GM23338 (cell line): ENCODE measurements at regions not wholly inside any gene's neighbourhood (a gene's known extent, or its start where the extent isn't known, plus 50 kb on each side); places are given as distances from the start of the nearest gene placed in this dataset.
A peak's percentile ranks its signal among the peaks of the same experiment; 100 is the strongest.

Experiments used
- ATAC-seq: fragments of 200-7000 bp; cut with Tn5 transposase; 3 replicates; pipeline ENCODE4 v1.9.1; 2020
- DNase-seq: peaks from one replicate; pipeline ENCODE4 v3.0.0-alpha.2; 2015; ENCODE audit warnings: low spot score
- H2AFZ ChIP-seq: fragments of 200-600 bp; sonication (generic); 2 replicates; pipeline ENCODE4 v1.8.0; 2016; ENCODE audit warnings: antibody characterized with exemption, mild to moderate bottlenecking, moderate library complexity
- H3F3A ChIP-seq: fragments of 200-600 bp; sonication (generic); replicated peaks from 2 replicates; pipeline ENCODE4 v1.8.0; 2017; ENCODE audit warnings: antibody characterized with exemption, mixed run types, low read depth
- H3K27ac ChIP-seq: fragments of 200-600 bp; sonication (generic); 2 replicates; pipeline ENCODE4 v1.6.1; 2016; ENCODE audit warnings: low read depth
- H3K27me3 ChIP-seq: fragments of 200-600 bp; sonication (generic); 2 replicates; pipeline ENCODE4 v1.8.0; 2016; ENCODE audit warnings: mild to moderate bottlenecking, mixed run types, moderate library complexity; ENCODE audit not compliant: insufficient read depth
- H3K36me3 ChIP-seq: fragments of 200-600 bp; sonication (generic); 2 replicates; pipeline ENCODE4 v1.8.0; 2016; ENCODE audit warnings: mild to moderate bottlenecking; ENCODE audit not compliant: insufficient read depth
- H3K4me1 ChIP-seq: fragments of 200-600 bp; sonication (generic); 2 replicates; pipeline ENCODE4 v1.8.0; 2016; ENCODE audit warnings: mild to moderate bottlenecking, moderate library complexity; ENCODE audit not compliant: insufficient read depth
- H3K4me2 ChIP-seq: fragments of 200-600 bp; sonication (generic); 2 replicates; pipeline ENCODE4 v1.7.1; 2017; ENCODE audit warnings: mixed run types
- H3K4me3 ChIP-seq: fragments of 200-600 bp; sonication (generic); 2 replicates; pipeline ENCODE4 v1.6.1; 2016; ENCODE audit warnings: mixed run types
- H3K79me2 ChIP-seq: fragments of 200-600 bp; sonication (generic); replicated peaks from 2 replicates; pipeline ENCODE4 v1.8.0; 2017; ENCODE audit warnings: mild to moderate bottlenecking; ENCODE audit not compliant: insufficient read depth
- H3K9me2 ChIP-seq: fragments of 200-600 bp; sonication (generic); 2 replicates; pipeline ENCODE4 v1.8.0; 2017; ENCODE audit not compliant: insufficient read depth
- H4K20me1 ChIP-seq: fragments of 200-600 bp; sonication (generic); replicated peaks from 2 replicates; pipeline ENCODE4 v1.8.0; 2017; ENCODE audit warnings: mild to moderate bottlenecking; ENCODE audit not compliant: insufficient read depth
- H3K27ac Mint-ChIP-seq: 2 replicates; pipeline ENCODE4 v1.8.0; 2020; ENCODE audit warnings: inconsistent platforms, mild to moderate bottlenecking, moderate library complexity, mixed read lengths
- H3K27me3 Mint-ChIP-seq: 3 replicates; pipeline ENCODE4 v1.8.0; 2022; ENCODE audit warnings: low read depth, mild to moderate bottlenecking, moderate library complexity, mixed read lengths, inconsistent platforms; ENCODE audit not compliant: insufficient read depth, poor library complexity
- H3K36me3 Mint-ChIP-seq: 3 replicates; pipeline ENCODE4 v1.8.0; 2021; ENCODE audit warnings: low read depth, mild to moderate bottlenecking, inconsistent platforms, moderate library complexity, mixed read lengths
- H3K4me1 Mint-ChIP-seq: 3 replicates; pipeline ENCODE4 v1.8.0; 2020; ENCODE audit warnings: mild to moderate bottlenecking, inconsistent platforms, mixed read lengths
- H3K4me3 Mint-ChIP-seq: 3 replicates; pipeline ENCODE4 v1.8.0; 2021; ENCODE audit warnings: moderate library complexity, mild to moderate bottlenecking, inconsistent platforms, mixed read lengths
- H3K9me3 Mint-ChIP-seq: 3 replicates; pipeline ENCODE4 v1.8.0; 2020; ENCODE audit warnings: moderate library complexity, mild to moderate bottlenecking, inconsistent platforms, mixed read lengths
- CREB1 ChIP-seq: fragments of 250-450 bp; sonication (Bioruptor Pico); IDR thresholded peaks from 2 replicates; pipeline ENCODE4 v1.5.0; 2020; ENCODE audit warnings: low read depth, mild to moderate bottlenecking, moderate library complexity
- EZH2phosphoT487 ChIP-seq: fragments of 200-600 bp; sonication (generic); IDR thresholded peaks from one replicate; pipeline ENCODE4 v1.8.1; 2018; ENCODE audit warnings: antibody characterized with exemption; ENCODE audit not compliant: unreplicated experiment
- NANOG ChIP-seq: IDR thresholded peaks from 2 replicates; pipeline ENCODE4 v1.6.1; 2016; ENCODE audit warnings: antibody characterized with exemption, borderline replicate concordance
- ZNF114 ChIP-seq: fragments of 250-450 bp; sonication (Bioruptor Pico); IDR thresholded peaks from 2 replicates; pipeline ENCODE4 v1.5.0; 2020; ENCODE audit warnings: mild to moderate bottlenecking, moderate library complexity
- ZNF331 ChIP-seq: fragments of 250-450 bp; sonication (Bioruptor Pico); IDR thresholded peaks from 2 replicates; pipeline ENCODE4 v1.5.0; 2020; ENCODE audit warnings: low read depth, mild to moderate bottlenecking, moderate library complexity
- TF ChIP-seq, protein P1 (sequence below): fragments of 250-450 bp; sonication (Bioruptor Pico); IDR thresholded peaks from 2 replicates; pipeline ENCODE4 v1.5.0; 2020; ENCODE audit warnings: mild to moderate bottlenecking, moderate library complexity
- TF ChIP-seq, protein P2 (sequence below), 2 experiments: fragments of 200-600 bp in 1 of 2; sonication (generic) in 1 of 2; conservative IDR thresholded peaks; 2 replicates each; pipeline versions ENCODE4 v1.5.1 to v1.6.1; 2016 to 2017; ENCODE audit warnings: antibody characterized with exemption in 2 of 2, low read depth in 2 of 2, mild to moderate bottlenecking in 2 of 2, moderate library complexity in 1 of 2
- TF ChIP-seq, protein P3 (sequence below): IDR thresholded peaks from 2 replicates; pipeline ENCODE4 v1.6.1; 2016; ENCODE audit warnings: antibody characterized with exemption

DNA sequence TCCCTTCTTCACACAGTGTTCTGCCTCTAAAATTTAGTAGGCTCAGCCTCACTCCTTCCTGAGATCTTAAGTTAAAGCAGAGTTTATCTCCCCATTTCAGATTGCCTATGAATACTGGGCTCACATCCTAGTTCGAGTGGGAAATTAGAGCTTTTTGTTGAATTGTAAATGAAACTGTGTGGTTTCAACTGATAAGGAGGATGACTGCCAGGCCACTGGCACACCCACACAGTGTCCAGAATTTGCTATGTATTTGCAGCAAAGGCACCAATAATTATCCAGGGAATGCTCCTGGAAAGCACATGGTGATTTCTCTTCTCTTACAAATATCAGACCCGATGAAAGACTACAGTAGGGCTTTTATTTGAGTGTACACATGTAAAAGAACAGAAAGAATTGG is 308.1 kb upstream of the COL8A1 start:
- TF ChIP-seq, protein P1, sequence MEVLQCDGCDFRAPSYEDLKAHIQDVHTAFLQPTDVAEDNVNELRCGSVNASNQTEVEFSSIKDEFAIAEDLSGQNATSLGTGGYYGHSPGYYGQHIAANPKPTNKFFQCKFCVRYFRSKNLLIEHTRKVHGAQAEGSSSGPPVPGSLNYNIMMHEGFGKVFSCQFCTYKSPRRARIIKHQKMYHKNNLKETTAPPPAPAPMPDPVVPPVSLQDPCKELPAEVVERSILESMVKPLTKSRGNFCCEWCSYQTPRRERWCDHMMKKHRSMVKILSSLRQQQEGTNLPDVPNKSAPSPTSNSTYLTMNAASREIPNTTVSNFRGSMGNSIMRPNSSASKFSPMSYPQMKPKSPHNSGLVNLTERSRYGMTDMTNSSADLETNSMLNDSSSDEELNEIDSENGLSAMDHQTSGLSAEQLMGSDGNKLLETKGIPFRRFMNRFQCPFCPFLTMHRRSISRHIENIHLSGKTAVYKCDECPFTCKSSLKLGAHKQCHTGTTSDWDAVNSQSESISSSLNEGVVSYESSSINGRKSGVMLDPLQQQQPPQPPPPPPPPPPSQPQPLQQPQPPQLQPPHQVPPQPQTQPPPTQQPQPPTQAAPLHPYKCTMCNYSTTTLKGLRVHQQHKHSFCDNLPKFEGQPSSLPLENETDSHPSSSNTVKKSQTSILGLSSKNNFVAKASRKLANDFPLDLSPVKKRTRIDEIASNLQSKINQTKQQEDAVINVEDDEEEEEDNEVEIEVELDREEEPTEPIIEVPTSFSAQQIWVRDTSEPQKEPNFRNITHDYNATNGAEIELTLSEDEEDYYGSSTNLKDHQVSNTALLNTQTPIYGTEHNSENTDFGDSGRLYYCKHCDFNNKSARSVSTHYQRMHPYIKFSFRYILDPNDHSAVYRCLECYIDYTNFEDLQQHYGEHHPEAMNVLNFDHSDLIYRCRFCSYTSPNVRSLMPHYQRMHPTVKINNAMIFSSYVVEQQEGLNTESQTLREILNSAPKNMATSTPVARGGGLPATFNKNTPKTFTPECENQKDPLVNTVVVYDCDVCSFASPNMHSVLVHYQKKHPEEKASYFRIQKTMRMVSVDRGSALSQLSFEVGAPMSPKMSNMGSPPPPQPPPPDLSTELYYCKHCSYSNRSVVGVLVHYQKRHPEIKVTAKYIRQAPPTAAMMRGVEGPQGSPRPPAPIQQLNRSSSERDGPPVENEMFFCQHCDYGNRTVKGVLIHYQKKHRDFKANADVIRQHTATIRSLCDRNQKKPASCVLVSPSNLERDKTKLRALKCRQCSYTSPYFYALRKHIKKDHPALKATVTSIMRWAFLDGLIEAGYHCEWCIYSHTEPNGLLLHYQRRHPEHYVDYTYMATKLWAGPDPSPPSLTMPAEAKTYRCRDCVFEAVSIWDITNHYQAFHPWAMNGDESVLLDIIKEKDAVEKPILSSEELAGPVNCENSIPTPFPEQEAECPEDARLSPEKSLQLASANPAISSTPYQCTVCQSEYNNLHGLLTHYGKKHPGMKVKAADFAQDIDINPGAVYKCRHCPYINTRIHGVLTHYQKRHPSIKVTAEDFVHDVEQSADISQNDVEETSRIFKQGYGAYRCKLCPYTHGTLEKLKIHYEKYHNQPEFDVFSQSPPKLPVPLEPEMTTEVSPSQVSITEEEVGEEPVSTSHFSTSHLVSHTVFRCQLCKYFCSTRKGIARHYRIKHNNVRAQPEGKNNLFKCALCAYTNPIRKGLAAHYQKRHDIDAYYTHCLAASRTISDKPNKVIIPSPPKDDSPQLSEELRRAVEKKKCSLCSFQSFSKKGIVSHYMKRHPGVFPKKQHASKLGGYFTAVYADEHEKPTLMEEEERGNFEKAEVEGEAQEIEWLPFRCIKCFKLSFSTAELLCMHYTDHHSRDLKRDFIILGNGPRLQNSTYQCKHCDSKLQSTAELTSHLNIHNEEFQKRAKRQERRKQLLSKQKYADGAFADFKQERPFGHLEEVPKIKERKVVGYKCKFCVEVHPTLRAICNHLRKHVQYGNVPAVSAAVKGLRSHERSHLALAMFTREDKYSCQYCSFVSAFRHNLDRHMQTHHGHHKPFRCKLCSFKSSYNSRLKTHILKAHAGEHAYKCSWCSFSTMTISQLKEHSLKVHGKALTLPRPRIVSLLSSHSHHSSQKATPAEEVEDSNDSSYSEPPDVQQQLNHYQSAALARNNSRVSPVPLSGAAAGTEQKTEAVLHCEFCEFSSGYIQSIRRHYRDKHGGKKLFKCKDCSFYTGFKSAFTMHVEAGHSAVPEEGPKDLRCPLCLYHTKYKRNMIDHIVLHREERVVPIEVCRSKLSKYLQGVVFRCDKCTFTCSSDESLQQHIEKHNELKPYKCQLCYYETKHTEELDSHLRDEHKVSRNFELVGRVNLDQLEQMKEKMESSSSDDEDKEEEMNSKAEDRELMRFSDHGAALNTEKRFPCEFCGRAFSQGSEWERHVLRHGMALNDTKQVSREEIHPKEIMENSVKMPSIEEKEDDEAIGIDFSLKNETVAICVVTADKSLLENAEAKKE (CRISPR knock-in tag): no peak
- TF ChIP-seq ZNF331 (CRISPR knock-in tag): no peak
- TF ChIP-seq ZNF114 (CRISPR knock-in tag): no peak
- TF ChIP-seq CREB1 (CRISPR knock-in tag): no peak
- no peak for TF ChIP-seq NANOG
- TF ChIP-seq EZH2phosphoT487: no peak
- Histone ChIP-seq H3F3A (no peaks in the 10 kb centered on the region), H3K79me2 (no peaks in the 10 kb centered on the region), H4K20me1 (no peaks in the 10 kb centered on the region), H3K27ac (no peak overlapping the region), H3K27me3 (no peaks in the 10 kb centered on the region), H3K36me3 (no peaks in the 10 kb centered on the region), H3K4me2 (no peak overlapping the region), H3K4me3 (no peak overlapping the region), H3K9me2 (no peaks in the 10 kb centered on the region), H3K4me1 (no peaks in the 10 kb centered on the region), H2AFZ (0 out of 2 replicates have a peak overlapping the region, but pooled peaks have one; percentile 19)
- ATAC-seq: no peak
- Mint-ChIP-seq H3K36me3 (no peaks in the 10 kb centered on the region), H3K4me3 (no peak overlapping the region), H3K27me3 (no peaks in the 10 kb centered on the region), H3K4me1 (no peaks in the 10 kb centered on the region), H3K9me3 (no peaks in the 10 kb centered on the region), H3K27ac (no peak overlapping the region)
- no peak for DNase-seq

DNA sequence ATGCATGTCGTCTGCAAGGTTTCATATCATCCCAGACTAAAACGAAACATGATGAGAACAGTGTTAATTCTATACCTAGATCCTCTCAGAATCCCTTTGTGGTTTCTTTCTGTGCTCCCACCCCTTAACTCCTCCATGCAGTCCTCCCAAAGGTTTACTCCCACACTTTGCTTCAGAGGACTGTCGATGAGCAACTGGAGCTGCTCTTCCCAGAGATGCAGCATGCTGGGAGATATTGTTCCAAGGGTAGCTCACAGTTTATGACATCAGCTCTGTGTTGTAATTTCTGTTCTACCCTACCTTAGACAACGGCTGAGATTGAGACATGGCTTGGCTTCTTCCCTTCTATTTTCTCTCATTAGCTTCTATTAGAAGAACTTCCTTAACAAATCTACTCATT is 313.0 kb upstream of the COL8A1 start:
- no peak for DNase-seq
- H3K9me3 Mint-ChIP-seq: no peaks in the 10 kb centered on the region
- no peaks in the 10 kb centered on the region for H3F3A ChIP-seq
- no peaks in the 10 kb centered on the region for H4K20me1 ChIP-seq
- H3K4me1 ChIP-seq: no peaks in the 10 kb centered on the region
- H3K79me2 ChIP-seq: no peaks in the 10 kb centered on the region
- H3K36me3 Mint-ChIP-seq: no peaks in the 10 kb centered on the region
- no peaks in the 10 kb centered on the region for H3K27me3 Mint-ChIP-seq
- ATAC-seq: no peak
- peak overlapping the region; percentile 19; the same call in 1 of the 2 replicates for H2AFZ ChIP-seq
- no peak overlapping the region for H3K4me2 ChIP-seq
- H3K4me3 ChIP-seq: no peak overlapping the region
- no peaks in the 10 kb centered on the region for H3K36me3 ChIP-seq
- no peak overlapping the region for H3K27ac Mint-ChIP-seq
- no peaks in the 10 kb centered on the region for H3K9me2 ChIP-seq
- H3K4me1 Mint-ChIP-seq: no peaks in the 10 kb centered on the region
- no peak overlapping the region for H3K4me3 Mint-ChIP-seq
- no peak overlapping the region for H3K27ac ChIP-seq
- H3K27me3 ChIP-seq: no peaks in the 10 kb centered on the region
- TF ChIP-seq, protein P2, sequence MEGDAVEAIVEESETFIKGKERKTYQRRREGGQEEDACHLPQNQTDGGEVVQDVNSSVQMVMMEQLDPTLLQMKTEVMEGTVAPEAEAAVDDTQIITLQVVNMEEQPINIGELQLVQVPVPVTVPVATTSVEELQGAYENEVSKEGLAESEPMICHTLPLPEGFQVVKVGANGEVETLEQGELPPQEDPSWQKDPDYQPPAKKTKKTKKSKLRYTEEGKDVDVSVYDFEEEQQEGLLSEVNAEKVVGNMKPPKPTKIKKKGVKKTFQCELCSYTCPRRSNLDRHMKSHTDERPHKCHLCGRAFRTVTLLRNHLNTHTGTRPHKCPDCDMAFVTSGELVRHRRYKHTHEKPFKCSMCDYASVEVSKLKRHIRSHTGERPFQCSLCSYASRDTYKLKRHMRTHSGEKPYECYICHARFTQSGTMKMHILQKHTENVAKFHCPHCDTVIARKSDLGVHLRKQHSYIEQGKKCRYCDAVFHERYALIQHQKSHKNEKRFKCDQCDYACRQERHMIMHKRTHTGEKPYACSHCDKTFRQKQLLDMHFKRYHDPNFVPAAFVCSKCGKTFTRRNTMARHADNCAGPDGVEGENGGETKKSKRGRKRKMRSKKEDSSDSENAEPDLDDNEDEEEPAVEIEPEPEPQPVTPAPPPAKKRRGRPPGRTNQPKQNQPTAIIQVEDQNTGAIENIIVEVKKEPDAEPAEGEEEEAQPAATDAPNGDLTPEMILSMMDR (conservative IDR thresholded peaks at IDR 0.05; ENCODE audit: low read depth in 2 of 2): no peak
- TF ChIP-seq, protein P3, sequence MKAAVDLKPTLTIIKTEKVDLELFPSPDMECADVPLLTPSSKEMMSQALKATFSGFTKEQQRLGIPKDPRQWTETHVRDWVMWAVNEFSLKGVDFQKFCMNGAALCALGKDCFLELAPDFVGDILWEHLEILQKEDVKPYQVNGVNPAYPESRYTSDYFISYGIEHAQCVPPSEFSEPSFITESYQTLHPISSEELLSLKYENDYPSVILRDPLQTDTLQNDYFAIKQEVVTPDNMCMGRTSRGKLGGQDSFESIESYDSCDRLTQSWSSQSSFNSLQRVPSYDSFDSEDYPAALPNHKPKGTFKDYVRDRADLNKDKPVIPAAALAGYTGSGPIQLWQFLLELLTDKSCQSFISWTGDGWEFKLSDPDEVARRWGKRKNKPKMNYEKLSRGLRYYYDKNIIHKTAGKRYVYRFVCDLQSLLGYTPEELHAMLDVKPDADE: no peak
- TF ChIP-seq CREB1 (CRISPR knock-in tag): no peak
